Parathyroid adenoma (tissue), 2 donors: ENCODE measurements at regions not wholly inside any gene's neighbourhood (a gene's known extent, or its start where the extent isn't known, plus 50 kb on each side); places are given as distances from the start of the nearest gene placed in this dataset.
"Not testable (repeated sequence)": the region's sequence is repeated elsewhere in the genome, so short reads cannot be mapped to it uniquely, and the experiment has no call there.

ENCODE experiments used
- H2AFZ ChIP-seq: fragments of 300-600 bp; sonication (generic); one replicate; pipeline ENCODE4 v1.7.0; 2017; ENCODE audit warnings: antibody characterized with exemption, mild to moderate bottlenecking
- H3K27ac ChIP-seq: fragments of 300-600 bp; sonication (generic); one replicate; pipeline ENCODE4 v1.7.0; 2017
- H3K27me3 ChIP-seq: fragments of 300-600 bp; sonication (generic); one replicate; pipeline ENCODE4 v1.7.0; 2017; ENCODE audit warnings: low read length; ENCODE audit not compliant: control insufficient read depth, insufficient read depth
- H3K36me3 ChIP-seq: fragments of 300-600 bp; sonication (generic); one replicate; pipeline ENCODE4 v1.7.0; 2017; ENCODE audit warnings: low read length; ENCODE audit not compliant: control insufficient read depth, insufficient read depth
- H3K4me1 ChIP-seq: fragments of 300-600 bp; sonication (generic); one replicate; pipeline ENCODE4 v1.7.0; 2017; ENCODE audit warnings: control low read depth
- H3K4me2 ChIP-seq: fragments of 300-600 bp; sonication (generic); one replicate; pipeline ENCODE4 v1.7.0; 2017; ENCODE audit warnings: low read length
- H3K4me3 ChIP-seq: fragments of 300-600 bp; sonication (generic); one replicate; pipeline ENCODE4 v1.7.0; 2017; ENCODE audit warnings: low read depth, low read length
- H3K79me2 ChIP-seq: fragments of 300-600 bp; sonication (generic); one replicate; pipeline ENCODE4 v1.7.0; 2017; ENCODE audit warnings: control low read depth
- H3K9ac ChIP-seq: fragments of 300-600 bp; sonication (generic); one replicate; pipeline ENCODE4 v1.7.0; 2017; ENCODE audit warnings: mild to moderate bottlenecking
- H3K9me3 ChIP-seq: fragments of 300-600 bp; sonication (generic); one replicate; pipeline ENCODE4 v1.7.0; 2017; ENCODE audit warnings: low read length; ENCODE audit not compliant: control insufficient read depth
- TF ChIP-seq, protein P1 (sequence below): fragments of 300-600 bp; sonication (generic); IDR thresholded peaks from one replicate; pipeline ENCODE4 v1.7.0; 2017; ENCODE audit warnings: antibody characterized with exemption, mild to moderate bottlenecking
- donor health status: primary hyperparathyroidism.

DNA sequence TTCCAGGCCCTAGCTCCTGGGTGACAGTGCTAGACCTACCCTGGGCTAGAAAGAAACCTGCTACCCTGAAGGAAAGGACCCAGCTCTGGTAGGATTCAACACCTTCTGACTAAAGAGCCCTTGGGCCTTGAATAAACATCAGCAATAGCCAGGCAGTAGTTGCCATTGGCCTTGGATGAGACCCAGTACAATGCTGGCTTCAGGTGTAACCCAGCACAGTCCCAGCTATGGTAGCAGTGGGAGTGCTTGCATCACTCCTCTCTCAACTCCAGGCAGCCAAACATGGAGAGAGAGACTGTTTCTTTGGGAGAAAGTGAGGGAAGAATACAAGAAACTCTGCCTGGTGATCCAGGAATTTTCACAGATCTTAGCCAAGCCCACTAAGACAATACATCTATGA lies 73.5 kb upstream of the CXorf66 start:
- no peak overlapping the region for H3K4me3 ChIP-seq
- no peak overlapping the region for H3K4me2 ChIP-seq
- no peaks in the 10 kb centered on the region for H3K9me3 ChIP-seq
- TF ChIP-seq, protein P1, sequence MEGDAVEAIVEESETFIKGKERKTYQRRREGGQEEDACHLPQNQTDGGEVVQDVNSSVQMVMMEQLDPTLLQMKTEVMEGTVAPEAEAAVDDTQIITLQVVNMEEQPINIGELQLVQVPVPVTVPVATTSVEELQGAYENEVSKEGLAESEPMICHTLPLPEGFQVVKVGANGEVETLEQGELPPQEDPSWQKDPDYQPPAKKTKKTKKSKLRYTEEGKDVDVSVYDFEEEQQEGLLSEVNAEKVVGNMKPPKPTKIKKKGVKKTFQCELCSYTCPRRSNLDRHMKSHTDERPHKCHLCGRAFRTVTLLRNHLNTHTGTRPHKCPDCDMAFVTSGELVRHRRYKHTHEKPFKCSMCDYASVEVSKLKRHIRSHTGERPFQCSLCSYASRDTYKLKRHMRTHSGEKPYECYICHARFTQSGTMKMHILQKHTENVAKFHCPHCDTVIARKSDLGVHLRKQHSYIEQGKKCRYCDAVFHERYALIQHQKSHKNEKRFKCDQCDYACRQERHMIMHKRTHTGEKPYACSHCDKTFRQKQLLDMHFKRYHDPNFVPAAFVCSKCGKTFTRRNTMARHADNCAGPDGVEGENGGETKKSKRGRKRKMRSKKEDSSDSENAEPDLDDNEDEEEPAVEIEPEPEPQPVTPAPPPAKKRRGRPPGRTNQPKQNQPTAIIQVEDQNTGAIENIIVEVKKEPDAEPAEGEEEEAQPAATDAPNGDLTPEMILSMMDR, result no peak
- H3K4me1 ChIP-seq, result no peaks in the 10 kb centered on the region
- no peak overlapping the region for H3K9ac ChIP-seq
- H3K79me2 ChIP-seq, result no peaks in the 10 kb centered on the region
- no peaks in the 10 kb centered on the region for H3K36me3 ChIP-seq
- no peak overlapping the region for H3K27ac ChIP-seq
- H3K27me3 ChIP-seq, result no peaks in the 10 kb centered on the region
- H2AFZ ChIP-seq, result no peak overlapping the region

DNA sequence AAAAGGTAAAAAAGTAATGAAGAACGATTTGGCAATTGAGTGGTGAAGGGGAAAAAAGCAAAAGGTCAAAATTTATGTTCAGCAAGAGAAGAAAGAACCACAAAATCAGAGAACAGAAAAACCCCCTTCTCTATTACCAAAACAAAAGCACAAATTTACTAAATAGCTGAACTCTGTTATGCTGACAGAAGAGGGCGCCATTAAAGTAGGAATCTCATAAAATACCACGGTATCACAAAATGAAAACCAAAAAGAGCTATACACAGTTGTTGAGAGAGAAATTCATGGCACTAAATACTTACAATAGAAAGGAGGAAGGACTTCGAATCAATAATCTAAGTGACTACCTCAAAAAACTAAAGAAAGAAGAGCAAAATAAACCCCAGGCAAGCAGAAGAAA lies 69.6 kb upstream of the CXorf66 start:
- H3K79me2 ChIP-seq, result no peaks in the 10 kb centered on the region
- no peaks in the 10 kb centered on the region for H3K9me3 ChIP-seq
- H3K27me3 ChIP-seq, result no peaks in the 10 kb centered on the region
- no peak overlapping the region for H3K9ac ChIP-seq
- no peaks in the 10 kb centered on the region for H3K36me3 ChIP-seq
- H2AFZ ChIP-seq, result no peak overlapping the region
- H3K4me2 ChIP-seq, result no peak overlapping the region
- H3K4me3 ChIP-seq, result no peak overlapping the region
- H3K27ac ChIP-seq, result no peak overlapping the region
- H3K4me1 ChIP-seq, result no peaks in the 10 kb centered on the region
- TF ChIP-seq, protein P1, result no peak

DNA sequence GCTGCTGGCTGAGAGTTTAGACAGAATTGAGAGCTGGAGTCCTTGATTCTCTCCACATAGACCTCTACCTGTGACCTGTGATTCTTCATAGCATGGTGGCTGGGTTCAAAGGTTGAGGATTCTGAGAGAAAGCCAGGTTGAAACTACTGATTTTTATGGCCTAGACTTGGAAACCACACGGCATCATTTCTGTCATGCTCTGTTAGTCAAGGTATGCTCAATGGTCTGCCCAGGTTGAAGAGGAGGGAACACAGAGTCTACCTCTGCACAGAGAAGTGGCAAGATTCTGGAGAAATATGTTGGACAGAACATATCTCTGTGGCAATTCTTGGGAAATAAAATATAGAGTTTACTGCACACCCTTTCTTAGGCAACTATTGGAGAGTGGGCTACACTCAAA lies 57.2 kb upstream of the CXorf66 start:
- Histone ChIP-seq H3K4me2 (no peak overlapping the region), H3K27me3 (no peaks in the 10 kb centered on the region), H3K36me3 (no peaks in the 10 kb centered on the region), H3K4me3 (no peak overlapping the region), H3K4me1 (no peaks in the 10 kb centered on the region), H3K79me2 (no peaks in the 10 kb centered on the region), H2AFZ (no peak overlapping the region), H3K27ac (no peak overlapping the region), H3K9me3 (no peaks in the 10 kb centered on the region), H3K9ac (no peak overlapping the region)
- TF ChIP-seq, protein P1, result no peak

DNA sequence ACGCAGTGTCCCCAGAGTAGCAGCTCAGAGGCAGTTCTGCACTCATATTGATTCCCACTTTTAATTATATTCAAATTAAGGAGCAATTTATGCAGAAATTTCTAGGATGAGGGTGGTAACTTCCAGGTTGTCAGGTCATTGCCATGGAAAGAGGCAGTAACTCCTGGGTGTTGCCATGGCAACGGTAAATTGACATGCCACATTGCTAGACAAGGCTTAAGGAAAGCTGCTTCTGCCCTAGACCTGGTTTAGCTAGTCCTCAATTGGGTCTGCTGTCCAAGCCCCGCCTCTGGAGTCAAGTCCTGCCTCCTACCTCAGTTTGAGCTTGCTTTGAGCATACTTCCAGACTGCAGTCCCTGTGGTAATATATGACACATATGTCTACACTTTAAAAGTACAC lies 53.8 kb upstream of the CXorf66 start:
- H3K27ac ChIP-seq, H3K4me2 ChIP-seq, H2AFZ ChIP-seq, H3K4me1 ChIP-seq, H3K36me3 ChIP-seq, H3K27me3 ChIP-seq, H3K79me2 ChIP-seq, H3K4me3 ChIP-seq, H3K9ac ChIP-seq, H3K9me3 ChIP-seq: not testable (repeated sequence)
